Muscle of arm (tissue), 1 donor: ENCODE measurements at regions not wholly inside any gene's neighbourhood (a gene's known extent, or its start where the extent isn't known, plus 50 kb on each side); places are given as distances from the start of the nearest gene placed in this dataset.

Experiments used
- DNase-seq: peaks from one replicate; pipeline ENCODE4 v3.0.0-alpha.2; 2013

DNA sequence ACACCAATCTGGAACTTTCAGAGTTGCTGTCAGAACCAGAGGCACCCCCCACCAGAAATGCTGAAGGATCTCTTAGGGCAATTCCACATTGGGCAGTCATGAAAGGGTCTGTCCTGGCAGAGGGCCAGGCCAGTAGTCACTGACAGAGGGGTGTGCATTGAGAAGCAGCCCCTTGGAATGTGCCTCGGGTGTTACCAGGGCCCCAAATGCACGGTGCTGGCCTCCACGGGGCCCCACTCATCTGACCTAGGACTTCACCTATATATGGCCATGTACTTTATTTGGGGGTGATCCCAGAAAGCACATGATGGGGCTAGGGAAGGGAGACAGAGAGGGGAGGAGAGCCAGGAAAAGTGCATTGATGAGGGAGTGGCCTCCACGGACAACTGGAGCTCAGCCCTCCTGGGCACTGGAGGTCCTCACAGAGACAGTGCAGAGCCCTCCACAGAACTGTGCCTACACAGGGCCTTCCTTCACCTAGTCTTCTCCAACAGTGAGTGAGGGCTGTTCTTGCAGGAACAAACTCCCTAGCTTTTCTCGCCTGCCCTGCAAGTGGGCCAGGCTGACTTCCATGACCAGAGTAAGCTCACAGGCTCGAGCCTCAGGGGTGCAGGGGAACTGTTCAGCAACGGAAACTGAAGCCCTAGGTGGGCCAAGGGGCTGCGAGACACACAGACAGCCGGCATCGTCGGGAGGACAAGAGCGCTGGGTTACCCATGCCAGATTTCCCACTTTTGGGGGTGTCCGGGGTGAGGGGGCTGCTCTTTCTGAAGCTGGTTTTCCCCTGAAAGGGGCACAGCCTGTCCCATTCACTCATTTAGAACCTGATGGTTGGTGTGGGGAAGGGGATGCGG is 136.2 kb downstream of the HMX1 start:
- DNase-seq: no peak

GRCh38 chr4:8732681-8733243 is 138.9 kb downstream of the HMX1 start:
- DNase-seq: no peak

DNA sequence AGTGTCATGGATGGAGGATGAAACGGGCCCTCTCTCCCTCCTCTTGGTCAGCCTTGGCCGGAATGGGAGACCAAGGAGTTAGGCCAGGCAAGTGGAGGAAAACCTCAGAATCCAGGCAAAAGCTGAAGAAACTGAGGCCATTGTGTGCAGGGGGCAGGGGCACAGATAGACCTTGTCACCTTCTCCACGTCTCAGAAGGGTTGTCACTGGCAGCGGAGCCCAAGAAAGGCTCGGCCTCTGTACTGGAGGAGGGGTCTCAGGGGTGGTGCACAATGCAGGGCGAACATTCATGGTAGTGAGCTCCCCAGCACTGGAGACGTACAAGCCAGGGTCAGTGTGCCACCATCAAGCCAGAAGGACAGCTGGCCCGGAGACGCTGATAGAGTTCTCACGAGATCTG is 139.5 kb downstream of the CPZ start:
- DNase-seq: no peak

DNA sequence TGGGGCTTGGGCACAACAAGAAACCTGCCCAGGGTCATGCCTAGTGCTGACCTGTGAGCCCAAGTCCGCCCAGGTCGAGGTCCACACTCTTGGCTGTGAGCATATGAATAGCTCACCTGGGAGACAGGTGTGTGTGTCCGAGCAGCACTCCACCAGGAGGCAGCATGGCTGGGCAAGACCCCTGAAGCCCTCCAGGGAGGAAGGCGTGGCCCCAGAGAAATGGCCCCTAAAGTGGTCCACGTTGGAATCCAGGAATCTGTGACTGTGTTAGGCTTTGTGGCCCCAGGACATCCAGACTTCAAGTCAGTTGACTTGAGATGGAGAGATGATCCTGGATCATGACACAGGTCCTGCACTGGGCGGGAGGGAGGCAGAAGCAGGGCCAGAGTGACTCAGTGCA is 138.8 kb downstream of the CPZ start:
- no peak for DNase-seq

GRCh38 chr4:8730681-8731080 is 138.1 kb downstream of the CPZ start:
- no peak for DNase-seq

DNA sequence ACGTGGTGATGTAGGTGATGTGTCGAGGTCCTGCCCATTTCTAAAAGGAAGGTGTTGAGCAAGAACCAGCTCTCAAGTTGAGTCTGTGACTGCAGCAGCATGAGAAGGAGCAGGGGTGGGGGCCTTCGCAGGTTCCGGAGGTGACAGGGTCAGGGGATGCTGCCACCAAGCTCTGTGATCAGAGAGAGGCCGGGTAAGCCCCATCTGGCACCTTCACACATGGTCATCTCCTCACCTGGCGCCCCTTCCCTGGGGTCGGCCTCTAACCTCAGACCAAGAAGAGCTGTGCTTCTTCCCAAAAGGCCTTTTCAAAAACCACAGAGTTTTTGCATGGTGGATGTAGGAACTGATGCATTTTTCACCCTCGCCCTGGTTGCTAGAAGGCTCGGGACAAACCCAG is 137.6 kb downstream of the CPZ start:
- no peak for DNase-seq

DNA sequence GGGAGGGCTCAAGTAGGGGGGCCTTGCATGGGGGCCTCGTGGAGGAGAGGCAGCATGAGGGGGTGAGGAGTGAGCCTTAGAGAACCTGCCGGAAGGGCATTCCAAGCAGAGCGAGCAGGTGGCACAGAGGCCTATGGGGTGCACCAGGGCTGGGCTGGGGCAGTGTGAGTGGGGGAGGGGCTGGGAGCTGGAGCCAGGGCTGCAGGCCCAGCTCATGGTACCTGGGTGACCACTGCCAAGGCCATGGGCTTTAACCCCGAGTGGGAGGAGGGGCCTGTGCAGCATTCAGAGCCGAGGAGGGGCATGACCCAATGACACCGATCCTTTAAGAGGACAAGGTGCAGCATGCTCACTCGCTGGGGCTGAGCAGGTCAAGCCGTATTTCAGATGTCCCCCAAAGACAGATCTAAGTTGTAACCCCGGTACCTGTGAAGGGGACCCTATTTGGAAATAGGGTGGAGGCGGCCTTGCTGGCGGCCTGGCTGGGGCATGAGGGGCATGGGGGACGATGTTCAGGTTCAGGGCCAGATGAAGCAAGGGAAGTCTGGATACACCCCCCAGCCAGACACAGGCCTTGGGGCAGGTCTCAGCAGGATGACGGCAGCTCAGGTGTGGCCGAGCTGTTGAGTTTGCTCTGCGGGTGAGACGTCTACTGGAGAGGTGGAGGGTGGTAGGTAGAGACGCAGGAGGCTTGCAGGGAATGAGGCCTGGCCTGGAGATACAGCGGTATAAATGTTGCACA is 137.0 kb downstream of the CPZ start:
- no peak for DNase-seq

DNA sequence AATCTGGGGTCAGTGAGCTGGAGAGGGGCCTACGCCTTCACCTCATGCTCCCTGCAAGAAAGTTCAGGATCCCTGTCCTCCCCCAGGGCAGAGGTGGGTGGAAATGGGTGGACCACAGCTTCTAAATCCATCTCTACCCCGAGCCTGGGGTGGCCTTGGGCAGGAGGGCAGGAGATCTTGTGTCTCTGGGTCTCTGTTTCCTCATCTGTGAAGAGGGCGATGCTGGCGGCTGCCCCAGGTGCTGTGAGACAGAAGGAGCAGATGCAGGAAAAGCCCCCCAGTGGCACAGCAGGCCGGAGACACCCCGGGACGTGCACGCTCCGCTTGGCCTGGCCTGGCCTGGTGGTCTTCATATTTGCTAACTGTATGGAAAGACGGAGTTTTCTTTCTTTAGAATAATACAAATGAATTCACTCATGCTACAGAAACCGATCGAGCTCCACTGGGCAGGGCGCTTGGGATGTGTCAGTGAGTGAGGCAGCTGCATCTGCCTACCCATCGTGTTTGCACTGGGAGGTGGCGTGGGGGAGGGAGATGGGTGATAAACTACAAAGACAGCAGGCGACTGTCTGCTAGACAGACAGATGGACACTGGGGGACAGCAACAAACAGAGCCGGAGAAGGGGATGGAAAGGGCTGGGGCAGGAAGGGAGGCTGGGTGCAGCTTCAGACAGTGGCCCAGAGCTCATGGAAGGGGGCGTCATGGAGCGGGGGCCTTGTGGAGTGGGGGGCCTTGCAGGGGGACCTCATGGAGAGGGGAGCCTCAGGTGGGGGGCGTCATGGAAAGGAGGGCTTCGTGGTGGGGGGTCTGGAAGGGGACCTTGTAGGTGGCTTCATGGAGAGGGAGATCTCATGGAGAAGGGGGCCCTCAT is 136.2 kb downstream of the CPZ start:
- DNase-seq: no peak

GRCh38 chr4:8727546-8728510 is 135.3 kb downstream of the CPZ start:
- DNase-seq: no peak

- DNase-seq: no peak
Observed at GRCh38 chr4:8727131-8727530, 134.6 kb downstream of the CPZ start.

DNA sequence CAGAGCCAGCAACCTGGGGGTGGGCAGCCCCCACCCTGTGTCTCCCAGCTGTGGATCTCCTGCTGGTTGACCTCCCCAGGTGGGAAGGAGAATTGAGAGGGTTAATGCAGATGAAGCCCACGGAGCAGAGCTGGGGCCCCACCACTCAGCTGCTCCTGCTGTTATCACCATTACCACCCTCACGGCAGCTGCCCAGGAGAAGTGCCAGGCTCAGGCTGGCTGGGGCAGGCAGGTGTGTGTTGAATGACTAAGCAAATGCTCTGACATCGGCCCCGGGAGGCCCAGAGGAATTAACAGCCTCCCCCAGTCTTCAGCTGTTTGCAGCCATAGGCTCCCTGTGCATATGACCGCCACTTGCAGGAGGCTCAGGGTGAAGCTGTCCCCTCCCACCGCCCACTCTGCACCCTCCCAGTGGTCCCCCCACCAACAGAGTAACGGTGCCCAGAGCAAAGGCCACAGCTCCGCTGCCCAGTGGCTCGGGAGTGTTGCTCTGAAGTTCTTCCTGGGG is 133.8 kb downstream of the CPZ start:
- no peak for DNase-seq

- no peak for DNase-seq
Observed at GRCh38 chr4:8725845-8726244, 133.3 kb downstream of the CPZ start.

GRCh38 chr4:8725071-8725841 is 132.7 kb downstream of the CPZ start:
- no peak for DNase-seq

GRCh38 chr4:8724436-8725070 is 132.0 kb downstream of the CPZ start:
- no peak for DNase-seq

DNA sequence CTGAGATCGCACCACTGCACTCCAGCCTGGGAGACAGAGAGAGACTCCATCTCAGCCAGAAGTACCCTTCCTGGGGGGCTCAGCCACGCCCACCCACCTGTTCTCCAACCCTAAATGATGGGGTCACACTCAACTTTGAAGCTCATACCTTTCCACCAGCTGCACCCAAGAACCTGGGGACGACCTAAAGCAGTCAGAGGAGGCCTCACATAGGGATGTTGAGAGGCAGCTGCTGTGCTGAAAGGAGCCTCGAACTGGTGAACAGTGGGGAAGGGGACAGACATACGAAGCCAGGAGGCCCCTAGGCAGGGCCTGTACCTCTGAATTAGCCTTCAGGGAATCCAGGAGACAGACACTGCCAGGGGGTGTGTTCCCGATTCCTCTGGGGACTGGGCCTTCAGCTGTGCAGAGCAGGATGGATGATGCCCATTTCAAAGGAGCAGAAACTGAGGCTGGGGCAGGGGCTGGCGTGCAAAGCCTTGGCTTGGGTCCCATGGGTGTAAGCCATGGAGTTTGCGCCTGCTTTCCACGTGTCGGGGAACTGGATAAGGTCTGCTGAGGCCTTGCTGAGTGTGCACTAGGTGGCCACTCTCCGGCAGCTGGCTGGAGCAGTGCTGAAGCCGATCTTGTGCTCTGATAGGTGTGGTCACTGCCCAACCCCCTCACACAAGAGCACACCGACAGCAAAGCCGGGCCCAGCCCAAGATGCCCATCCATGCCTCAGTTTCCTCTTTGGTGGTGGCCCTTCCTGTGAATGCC is 130.8 kb downstream of the CPZ start:
- DNase-seq: no peak

DNA sequence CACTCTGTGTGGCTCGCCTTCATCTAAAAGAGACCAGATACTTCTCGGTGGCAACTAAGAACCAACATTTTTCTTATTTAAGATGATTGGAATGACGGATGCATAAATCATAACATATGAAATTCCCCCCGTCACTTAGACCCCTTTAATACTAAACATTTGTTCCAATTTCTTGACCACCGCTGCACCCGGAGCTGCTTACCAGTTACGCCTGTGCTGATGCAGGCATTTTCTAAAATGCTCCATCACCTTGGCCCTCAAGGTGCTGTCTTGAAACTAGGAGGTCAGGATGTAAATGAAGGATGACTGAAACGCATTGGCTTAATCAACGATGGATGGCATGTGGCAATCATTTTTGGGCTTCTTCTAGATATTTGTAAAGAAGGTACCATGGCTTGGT is 130.0 kb downstream of the CPZ start:
- DNase-seq: no peak

GRCh38 chr4:8721621-8722020 is 129.1 kb downstream of the CPZ start:
- no peak for DNase-seq

DNA sequence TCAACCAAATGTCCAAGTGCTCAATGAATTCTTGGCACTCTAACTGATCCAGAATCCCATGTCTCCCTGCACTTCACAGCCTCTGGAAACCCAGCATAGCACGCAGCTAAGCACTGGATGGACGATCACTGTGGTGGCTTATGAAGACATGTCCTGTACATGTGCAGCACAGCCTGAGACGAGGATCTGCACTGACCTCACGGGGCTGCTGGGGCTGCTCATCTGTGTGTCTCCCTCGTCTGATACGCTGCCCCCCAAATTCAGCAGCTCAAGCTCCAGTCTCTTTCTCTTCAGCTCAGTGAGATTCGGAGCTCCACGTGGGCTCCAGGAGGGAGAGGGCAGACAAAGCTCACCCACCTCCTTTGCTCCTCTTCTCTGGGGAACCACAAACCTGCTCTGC is 126.9 kb downstream of the CPZ start:
- no peak for DNase-seq
